GM21526 (cell line): ENCODE measurements at regions not wholly inside any gene's neighbourhood (a gene's known extent, or its start where the extent isn't known, plus 50 kb on each side); places are given as distances from the start of the nearest gene placed in this dataset.

ENCODE experiments used
- ATAC-seq: cut with Tn5 transposase; IDR thresholded peaks from one replicate; pipeline ENCODE4 v1.9.1; 2021; ENCODE audit warnings: moderate library complexity; ENCODE audit not compliant: unreplicated experiment, low FRiP score

GRCh38 chr12:91355150-91356006 lies 172.8 kb upstream of the DCN start:
- ATAC-seq: peak; percentile 93

DNA sequence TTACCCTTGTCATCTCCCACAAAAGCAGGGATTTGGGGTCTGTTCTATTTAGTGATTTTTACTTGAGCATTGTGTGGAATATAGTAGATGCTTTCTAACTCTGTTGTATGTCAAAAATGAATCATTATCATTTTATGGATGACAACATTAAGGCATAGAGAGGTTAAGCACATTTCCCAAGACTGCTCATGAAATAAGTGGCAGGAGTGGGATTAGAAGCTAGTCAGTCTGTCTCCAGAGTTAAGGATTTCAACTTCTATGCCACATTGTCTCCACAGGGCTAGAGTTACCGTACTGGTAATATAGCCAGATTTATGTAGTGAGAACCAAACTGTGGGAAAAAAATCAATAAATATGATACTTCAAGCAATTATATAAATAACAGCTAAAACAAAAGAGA lies 170.6 kb upstream of the DCN start:
- ATAC-seq: no peak

- ATAC-seq: no peak
Measured at GRCh38 chr12:91349476-91349875, 166.9 kb upstream of the DCN start.

DNA sequence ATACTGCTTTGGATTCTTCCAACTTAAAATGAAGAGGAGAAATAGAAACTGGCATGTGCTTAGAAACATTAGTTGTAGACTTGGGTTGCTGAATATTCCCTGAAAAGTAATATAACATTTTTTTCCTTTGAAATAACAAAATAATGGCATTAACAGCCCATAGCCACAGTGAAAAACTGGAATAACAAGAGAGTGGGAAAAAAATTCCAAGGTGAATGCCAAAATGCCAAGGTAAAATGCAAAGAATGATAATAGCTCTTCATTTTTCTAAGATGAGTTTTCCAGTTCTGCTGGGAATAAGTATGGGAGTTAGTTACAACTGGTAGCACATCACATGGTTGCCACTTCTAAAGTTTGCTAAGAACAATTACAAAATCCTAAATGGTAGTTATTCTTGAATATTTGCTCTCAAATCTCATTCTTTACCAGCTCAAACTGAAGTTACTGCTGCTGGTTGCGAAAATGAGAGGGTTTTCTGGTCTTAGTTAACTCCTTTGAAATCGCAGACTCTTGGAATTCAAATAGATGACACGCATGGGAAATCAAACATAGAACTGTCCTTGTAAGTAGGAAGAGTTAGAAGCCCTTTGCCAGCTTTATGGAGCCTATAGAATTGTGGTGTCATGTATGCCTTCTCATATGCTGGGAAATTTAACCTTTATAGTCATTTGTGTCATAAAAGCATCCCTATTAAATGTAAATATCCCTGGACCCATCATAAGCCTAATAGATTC lies 165.0 kb upstream of the DCN start:
- no peak for ATAC-seq

- ATAC-seq: no peak
Measured at GRCh38 chr12:91346827-91347226, 164.2 kb upstream of the DCN start.

DNA sequence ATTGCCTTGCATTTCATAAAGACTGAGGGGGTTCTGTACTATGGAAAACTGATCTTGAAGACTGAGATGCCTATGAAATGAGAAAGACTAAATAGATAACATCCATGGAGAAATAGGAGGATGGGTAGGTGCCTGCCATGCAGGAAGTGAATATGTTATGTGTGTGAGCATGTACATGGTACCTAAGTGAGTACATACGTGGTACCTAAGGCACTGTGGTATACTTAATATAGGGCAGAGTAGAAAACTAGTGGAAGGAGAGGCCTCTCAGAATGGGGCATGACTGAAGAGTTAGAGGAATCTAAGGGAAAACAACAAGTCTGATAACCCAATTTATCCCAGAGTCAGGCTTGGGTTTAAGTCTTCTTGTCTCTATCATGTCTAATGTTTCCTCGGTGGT lies 161.8 kb upstream of the DCN start:
- no peak for ATAC-seq

DNA sequence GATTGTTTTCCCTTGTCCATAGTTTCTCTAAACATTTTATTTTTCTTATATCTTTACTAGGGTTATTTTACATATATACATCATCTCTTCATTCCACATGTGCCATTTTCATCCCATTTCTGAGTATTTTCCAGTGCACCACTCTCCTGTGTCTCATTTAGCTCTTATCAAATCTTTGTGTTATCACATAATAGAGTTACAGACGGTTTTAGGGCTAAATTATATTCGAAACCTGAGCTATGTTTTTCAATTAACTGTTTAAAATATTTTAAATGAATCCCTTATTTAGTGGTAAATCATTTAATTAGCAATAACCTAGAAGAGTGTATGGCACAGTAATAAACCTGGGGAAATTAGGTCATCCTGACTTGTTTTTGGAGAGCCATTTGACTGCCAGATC lies 160.4 kb upstream of the DCN start:
- ATAC-seq: no peak

DNA sequence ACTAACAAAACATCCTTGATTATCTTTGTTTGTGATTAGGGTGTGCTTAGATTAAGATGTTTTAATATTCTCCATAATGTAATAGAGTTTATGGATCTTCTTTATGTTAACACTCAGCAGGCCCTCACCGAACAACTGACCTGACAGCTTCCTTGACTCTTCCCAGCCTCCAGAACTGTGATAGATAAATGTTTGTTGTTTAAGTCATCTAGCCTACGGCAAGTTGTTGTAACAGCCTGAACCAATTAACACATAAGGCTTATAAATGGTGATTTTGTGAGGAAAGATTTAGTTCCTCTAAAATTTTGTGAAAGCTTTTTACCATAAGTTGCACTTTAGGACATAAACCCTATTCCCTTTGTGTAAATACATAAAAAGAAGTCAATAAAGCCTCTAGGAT lies 156.5 kb upstream of the DCN start:
- no peak for ATAC-seq

DNA sequence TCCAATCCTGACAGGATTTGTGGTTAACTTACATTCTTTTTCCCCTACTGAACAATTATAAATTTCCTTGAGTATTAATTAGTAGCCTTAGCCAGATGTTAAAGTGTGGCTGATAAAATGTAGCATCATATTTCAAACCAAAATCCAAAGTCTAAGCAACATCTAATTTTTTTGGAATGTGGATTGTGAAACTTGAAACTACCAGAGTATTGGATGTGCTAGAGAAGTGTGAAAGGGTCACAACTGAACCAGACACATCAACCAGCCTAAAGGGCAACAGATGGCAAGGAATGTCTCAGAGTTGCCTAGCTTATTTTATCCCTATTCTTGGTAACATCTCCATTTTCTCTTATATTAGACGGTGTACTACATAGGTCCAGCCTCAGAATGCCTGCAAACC lies 153.1 kb upstream of the DCN start:
- ATAC-seq: no peak

- ATAC-seq: no peak
Measured at GRCh38 chr12:91333966-91334365, 151.3 kb upstream of the DCN start.

DNA sequence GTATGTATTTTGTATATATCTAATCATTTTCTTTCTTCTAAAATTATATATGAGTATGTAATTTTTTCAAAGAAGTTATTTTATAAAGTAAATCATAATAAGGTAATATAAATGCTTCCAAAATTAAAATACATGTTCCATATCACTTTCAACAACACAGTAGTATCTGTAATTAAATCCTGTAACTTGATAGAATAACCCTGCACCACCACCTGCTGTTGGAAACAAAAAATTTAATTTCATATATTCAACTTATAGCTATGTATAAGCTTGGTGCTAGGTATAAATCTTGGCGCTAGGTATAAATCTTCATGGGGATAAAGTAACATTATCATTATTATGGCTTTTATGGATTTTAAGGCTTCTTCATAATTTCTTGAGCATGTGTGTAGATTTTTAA lies 149.7 kb upstream of the DCN start:
- ATAC-seq: no peak

DNA sequence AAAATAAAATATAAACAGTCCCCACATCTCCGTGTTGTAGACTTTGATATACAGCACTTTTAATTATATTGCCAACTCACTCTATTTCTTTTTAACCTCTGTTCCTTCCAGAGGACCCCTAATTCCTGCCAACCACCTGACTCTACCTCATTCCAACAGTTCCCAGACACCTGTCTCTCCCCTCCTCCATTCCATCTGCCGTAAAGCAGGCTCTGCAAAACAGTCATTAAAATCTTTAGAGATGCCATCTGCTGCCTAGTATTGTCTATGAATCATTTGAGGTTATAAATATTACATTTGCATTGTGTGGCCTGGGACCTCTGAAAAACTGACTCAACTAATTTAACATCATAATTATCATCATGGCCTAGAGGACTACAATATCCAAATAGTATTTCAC lies 148.8 kb upstream of the DCN start:
- ATAC-seq: no peak

GRCh38 chr12:91328451-91328850 lies 145.8 kb upstream of the DCN start:
- no peak for ATAC-seq

- ATAC-seq: no peak
Measured at GRCh38 chr12:91327889-91328288, 145.3 kb upstream of the DCN start.

GRCh38 chr12:91327131-91327530 lies 144.5 kb upstream of the DCN start:
- no peak for ATAC-seq

DNA sequence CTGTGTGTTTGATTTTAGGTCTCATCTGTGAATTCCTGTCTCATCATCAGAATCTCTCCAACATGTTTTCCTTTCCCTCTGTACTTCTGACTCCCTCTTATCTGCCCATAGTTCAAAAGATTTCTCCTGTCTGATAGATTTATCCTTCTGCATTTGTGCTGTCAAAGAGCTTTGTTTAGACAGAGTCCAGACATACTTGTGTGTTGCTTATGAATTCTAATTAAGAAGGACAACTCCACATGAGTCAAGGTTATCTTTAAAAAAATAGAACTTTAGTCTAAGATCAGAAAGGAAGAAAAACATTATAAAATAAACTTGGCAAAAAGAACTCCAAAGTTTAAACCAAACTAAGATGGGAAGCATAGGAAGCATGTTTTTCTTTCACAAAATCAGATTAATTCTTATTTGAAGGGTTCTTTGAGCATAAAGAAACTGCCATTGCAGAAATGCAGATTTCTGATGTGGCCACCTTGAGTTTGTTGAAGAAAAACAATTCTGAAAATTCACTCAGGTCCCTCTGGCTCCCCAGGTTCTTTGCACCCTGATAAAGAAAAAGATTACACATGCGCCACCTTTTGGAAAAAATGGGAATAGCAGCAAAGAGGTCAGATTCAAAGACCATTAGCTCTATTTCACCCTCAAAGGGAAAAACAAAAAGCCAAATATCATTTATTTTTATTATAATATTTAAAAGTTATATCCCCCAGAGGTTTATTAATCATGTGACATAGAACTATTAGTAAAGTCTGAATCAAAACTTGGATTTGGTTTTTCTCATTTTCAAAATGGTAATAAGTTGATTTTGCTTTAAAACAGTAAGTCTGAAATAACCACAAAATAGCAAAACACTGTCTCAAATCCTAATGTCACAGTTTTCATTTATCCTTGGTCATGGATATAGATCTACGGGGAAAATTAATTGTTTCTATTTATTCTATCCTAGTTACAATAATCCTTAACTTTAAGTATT lies 143.7 kb upstream of the DCN start:
- ATAC-seq: peak; percentile 81

DNA sequence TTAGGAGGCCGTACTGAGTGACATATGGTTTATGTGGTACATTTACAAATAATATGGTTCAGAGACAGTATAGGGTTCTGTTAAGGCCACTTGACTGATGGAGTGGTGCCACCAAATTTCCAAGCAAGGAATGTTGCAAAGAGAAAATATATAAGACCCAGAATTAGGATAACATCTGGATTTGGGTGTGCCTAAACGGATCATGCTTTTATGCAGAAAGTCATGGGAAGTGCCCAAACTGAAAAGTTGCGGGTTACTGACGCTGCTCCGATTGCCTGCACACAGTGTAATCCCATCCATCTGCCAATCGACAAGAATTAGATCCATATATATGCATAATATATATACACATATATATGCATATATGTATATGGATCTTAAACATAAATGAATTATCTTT lies 138.4 kb upstream of the DCN start:
- ATAC-seq: no peak

GRCh38 chr12:91319071-91319760 lies 136.6 kb upstream of the DCN start:
- ATAC-seq: no peak

- no peak for ATAC-seq
Measured at GRCh38 chr12:91317306-91317705, 134.7 kb upstream of the DCN start.

DNA sequence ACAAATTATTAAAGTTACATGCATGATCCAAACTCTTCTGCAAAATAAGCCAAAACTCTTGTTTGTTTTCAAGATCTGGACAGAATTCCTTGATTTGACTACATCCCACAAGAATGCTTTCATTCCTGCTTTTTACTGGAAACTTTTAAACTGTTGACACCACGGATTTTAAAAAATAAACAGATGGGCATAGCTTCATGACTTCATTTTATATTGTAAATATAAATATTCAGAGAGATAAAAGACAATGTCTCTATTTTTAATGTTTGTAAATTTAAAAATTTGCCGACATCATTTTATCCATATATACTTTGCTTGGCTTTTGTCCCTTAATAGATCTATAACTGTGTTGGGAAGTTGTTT lies 134.3 kb upstream of the DCN start:
- ATAC-seq: no peak
